SH-SY5Y (cell line): ENCODE measurements at regions not wholly inside any gene's neighbourhood (a gene's known extent, or its start where the extent isn't known, plus 50 kb on each side); places are given as distances from the start of the nearest gene placed in this dataset.

ENCODE experiments used
- GATA2 ChIP-seq: IDR thresholded peaks from 2 replicates; pipeline ENCODE4 v1.6.1; 2011; ENCODE audit warnings: mild to moderate bottlenecking, low read depth, low read length
- GATA3 ChIP-seq: IDR thresholded peaks from 2 replicates; pipeline ENCODE4 v1.6.1; 2011; ENCODE audit warnings: low read depth, mild to moderate bottlenecking, low read length, moderate library complexity

DNA sequence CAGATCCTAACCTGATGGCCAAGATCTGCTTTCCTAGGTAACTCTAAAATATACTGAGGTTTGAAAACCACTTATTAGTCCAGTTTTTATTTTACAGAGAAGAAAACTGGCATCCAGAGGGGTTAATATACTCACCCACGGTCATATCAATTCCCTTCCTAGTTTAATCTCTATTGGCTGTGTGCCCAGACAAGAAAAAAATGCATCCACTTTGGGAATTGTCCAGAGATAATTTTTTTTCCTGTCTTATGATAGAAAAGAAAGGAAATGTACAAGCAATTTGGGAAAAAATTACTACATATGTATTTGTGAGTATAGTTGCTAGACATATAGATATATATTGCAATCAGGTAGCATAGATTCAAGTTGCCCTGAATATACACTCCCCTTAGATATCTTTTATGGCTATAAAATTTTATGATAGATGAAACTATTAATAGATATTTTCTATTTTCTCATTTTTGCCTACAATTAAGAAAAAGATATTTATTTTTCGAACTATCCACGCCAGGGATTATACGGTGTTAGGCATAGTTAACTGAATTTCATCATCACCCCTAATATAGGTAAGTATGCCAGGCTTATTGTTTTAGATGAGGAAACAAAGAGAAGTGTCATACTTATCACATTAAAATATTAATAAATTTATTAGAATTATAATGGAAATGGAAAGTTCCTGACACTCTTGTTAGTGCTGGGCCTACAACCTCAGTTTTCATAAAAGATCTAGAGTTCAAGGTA lies 100.5 kb upstream of the SLC38A2 start:
- TF ChIP-seq GATA3 = no peak
- no peak; the same call in 1 of the 2 replicates for TF ChIP-seq GATA2

DNA sequence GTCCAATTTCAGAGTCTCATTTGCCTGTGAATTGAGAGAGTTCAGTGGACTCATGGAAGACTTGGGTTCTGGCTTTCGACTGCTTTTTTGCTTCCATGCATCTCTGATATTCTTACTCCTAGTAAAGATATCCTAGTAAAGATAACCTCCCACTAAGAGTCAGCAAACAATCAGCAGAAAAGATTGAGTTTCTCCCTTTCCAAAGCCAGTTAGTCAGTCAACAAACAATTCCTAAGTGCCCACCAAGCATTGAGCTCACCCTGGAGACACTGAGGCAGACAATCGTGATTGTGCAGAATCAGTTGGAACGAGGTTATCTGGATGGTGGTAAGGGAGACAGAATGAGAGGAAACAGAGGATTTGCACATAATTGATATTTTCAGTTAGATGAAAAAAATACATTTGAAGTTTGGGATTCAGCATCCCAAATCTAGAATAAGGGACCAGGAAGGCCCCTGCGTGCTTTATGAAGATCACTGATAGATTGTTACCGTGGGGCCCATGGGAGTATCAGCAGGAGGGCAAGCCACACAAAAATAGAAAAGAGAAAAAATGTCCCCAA lies 99.7 kb upstream of the SLC38A2 start:
- no peak for TF ChIP-seq GATA2

DNA sequence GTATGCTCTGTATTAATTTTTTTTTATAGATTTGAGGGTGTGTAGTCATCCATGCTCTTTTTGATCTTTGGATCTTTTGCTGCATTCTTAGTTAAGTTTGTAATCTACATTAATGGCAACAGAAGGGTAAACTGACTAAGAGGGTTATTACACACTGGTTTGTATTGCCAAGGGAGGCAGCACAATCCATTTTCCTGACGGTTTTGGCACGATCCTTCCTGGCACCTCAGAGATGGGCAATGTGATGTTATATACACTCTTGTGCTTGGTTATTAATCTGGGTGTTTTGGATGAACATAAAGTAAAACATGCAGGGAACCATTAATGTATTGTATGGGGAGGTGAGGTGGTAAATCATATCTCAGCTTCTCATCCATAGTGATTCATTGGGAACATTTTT lies 98.8 kb upstream of the SLC38A2 start:
- TF ChIP-seq GATA2 = no peak

DNA sequence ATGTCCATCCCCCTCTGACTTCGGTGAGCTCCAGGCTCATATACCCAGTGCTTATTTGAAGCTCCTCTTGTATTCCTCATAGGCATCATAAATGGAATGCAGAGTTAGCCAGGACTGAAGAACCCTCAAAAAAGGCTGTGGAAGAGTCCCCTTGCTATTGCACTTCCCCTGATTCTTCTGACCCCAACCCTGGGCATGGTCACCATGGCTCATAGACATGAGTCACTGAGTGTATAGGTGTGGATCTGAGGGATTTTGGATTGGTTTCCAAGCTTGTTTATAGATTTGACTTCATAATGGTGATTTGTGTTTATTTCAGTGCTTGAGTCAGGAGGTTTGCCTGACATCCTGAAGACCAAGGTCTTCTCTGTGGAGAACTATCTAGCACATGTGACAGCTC lies 98.4 kb upstream of the SLC38A2 start:
- no peak for TF ChIP-seq GATA3
- no peak for TF ChIP-seq GATA2

DNA sequence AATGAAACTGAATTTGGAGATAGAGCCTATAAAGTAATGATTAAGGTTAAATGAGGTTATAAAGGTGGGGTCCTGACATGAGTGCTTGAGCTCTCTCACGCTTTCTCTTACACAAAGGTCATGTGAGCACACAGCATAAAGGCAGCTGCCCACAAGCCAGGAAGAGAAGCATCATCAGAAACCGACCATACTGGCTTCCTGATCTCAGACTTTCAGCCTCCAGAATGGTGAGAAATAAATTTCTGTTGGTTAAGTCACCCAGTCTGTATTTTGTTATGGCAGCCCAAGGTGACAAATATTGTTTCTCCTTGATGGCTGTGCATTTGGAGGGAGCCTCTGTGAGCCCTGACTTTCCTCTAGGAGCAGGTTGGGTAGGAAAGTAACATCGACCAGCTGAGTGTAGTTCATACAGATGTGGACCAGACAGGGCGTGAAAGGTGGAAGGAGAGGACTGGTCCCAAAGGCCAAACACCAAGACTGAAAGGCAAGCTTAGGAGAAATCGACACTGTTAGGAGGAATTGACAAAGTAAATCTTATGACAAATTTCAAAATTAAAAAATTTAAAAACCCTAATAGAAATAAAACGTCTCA lies 97.6 kb upstream of the SLC38A2 start:
- TF ChIP-seq GATA3 (no peak), GATA2 (no peak)

DNA sequence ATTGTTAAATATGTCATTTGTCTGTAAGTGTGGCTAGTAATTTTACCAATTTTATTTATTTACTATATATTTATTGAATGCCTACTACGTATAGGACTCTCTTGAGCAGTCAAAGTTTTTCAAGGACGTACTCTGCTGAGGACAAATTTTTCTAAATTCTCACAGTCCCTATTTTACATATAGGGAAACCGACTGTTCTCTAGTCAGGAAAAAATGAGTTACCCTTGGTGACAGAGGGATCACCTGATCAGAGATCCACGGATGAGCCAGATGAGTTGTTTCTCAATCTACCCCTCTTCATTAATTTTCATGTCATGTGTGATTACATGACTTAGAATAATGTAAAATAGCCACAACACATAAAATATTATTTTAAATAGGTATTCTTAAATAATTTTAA lies 96.2 kb upstream of the SLC38A2 start:
- no peak for TF ChIP-seq GATA3
- TF ChIP-seq GATA2 = no peak

DNA sequence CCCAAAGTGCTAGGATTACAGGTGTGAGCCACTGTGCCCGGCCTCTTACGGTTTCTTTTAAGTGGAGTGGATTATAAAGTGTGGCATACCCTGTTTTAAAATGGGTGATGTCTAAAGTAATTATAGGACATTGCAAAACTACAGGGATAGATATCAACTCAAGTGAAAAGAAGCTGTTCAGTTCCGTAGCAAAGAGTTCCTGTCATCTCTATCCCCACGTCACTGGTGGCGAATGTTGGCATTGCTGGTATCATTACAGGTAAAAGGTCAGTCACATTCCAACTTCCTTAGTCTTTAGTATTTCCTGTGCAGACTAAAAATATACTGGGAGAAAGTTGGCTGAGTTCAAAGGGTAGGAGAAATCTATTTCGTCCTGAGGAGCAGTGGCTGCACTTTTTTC lies 95.6 kb upstream of the SLC38A2 start:
- no peak for TF ChIP-seq GATA3

DNA sequence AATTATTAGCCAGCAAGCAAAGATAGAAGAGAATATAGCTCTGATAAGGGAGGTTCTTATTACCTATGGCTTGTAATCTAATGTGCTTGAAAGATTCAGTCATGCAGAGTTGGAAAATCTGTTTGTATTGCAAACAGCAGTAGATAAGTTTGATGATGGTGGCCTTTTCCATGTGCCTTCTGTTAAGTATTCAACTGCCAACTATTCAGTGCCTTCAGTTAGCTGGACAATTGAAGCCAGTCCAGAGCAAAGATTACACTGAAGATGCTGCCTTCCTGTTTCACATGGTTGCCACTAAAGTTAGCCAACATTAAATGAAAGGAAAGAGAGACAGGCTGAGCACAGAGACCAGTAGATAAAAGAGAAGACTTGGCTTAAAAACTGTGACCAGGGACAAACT lies 92.7 kb upstream of the SLC38A2 start:
- TF ChIP-seq GATA3 (no peak), GATA2 (no peak)

DNA sequence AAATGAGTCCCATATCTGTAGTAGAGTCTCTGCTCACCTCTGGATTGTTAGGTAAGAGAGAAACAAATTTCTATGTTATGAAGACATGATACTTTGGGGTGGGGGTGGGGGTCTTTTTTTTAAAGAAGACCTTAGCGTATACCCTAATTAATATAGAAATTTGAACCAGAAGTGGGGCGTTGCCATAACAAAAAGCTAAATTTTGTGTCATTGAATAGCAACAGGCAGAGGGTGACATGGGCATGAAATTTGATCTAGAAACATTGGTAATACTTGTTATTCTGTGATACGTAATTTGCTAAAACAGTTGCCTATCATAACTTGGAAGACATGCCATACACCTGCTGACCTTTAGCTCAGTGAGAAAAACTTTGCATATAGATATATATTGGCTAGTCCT lies 92.3 kb upstream of the SLC38A2 start:
- no peak for TF ChIP-seq GATA3
- no peak for TF ChIP-seq GATA2

DNA sequence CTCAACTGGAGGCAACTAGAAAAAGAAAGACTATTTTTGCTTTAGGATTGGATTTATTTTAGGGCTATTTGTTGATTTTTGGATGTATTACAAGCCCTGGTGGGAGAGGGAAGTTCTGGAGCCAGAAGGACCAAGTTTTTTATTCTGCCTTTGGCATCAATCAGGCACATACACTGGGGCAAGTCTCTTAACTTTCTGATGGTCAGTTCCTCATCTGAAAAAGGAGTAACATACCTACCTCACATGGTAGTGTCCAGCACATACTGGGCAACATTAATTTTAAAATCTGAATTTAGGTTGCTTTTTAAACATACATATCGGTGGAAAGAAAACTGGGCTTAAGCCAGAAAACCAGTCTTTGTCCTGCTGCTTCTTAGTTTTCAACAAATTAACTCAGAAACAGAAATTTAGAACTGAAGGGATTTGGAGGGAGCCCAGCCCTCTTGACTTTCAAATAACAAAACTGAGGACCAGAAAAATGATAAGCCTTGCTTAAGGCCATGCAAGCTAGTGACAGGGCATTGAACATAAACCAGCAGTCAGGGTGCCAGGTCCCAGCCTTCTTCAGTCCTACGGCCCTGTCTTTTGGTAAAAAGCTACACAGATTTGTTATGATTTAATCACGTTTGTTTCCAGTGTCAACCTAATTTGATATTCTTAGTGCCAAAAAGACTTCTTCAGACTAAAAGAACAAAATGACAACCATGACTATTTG lies 90.2 kb upstream of the SLC38A2 start:
- TF ChIP-seq GATA3 (no peak), GATA2 (no peak)

DNA sequence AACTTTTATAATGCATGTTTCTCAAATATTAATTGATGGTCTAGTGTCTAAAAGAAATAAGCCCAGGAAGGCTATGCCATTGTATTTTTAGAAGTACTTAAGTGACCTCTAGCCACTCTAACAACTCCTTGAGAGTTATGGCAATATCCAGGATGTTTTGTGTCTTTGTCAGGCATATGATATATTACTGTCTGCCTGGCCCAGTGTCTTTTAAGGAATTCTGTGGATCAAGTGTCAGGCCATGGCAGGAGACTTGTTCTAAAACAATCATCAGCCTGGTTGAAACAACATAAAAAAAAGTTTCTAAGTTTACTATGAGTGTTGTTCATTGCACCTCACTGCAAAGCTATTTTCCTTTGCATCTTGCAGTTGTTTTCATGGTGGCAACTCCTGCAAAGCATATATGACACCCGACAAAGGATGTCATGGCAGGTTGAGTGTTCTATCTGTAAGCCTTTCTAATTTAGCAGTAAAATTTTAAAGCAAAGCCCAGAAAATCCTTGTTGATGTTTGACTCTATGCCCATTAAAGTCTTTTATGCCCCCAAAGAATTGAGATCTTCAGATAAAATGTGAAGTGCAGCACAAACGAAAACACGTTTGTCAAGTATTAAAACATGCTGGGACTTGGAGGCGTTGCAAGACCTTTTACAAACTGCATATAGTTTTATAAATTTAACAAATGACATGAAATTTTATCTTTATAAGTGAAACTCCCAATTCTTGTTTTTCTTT lies 89.5 kb upstream of the SLC38A2 start:
- no peak for TF ChIP-seq GATA3
- no peak for TF ChIP-seq GATA2

DNA sequence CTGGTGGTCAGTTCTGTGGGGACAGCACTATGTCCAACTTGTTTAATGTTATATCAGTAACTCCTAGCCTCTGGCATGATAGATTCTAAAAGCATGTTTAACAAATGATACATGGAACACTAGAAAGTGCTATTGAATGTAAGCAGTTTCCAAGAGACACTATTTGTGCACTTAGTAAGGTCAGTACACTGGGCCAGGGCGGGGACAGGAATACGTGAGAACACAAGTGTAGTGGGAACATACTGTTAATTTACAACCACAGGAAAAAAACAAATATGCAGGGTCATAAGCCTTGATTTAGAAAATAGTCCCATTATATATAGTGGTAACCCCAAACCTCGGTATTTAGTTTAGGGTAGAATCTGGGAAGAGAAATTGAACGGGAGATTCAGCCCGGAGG lies 88.9 kb upstream of the SLC38A2 start:
- no peak for TF ChIP-seq GATA3
- TF ChIP-seq GATA2 = no peak

DNA sequence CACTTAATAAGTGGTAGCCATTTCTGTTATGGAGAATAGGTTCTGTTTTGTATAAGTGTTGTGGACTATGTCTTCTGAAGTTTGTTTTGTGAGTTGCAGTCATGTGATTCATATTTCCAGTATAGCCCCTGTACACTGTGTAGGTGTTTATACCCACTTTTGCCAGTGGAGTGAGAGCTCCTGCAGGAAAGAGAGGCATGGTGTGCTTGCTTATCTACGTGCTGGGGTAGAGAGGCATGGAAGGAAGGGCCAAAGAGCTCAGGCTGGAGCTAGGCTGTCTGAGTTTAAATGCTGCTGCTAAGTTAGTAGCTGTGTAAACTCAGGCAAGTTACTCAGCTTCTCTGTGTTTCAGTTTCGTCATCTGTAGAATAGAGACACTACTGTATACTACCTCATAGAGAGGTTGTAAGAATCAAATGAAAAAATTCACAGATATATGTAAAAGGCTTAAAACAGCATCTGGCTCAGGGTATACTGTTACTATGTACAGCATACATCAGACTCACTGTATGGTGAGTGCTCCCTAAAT lies 88.2 kb upstream of the SLC38A2 start:
- TF ChIP-seq GATA2 = no peak
- TF ChIP-seq GATA3 = no peak
